Fibroblast of mammary gland (primary cell): ENCODE measurements at regions not wholly inside any gene's neighbourhood (a gene's known extent, or its start where the extent isn't known, plus 50 kb on each side); places are given as distances from the start of the nearest gene placed in this dataset.

Source experiments
- DNase-seq: peaks from one replicate; pipeline ENCODE4 v3.0.0-alpha.2; 2010; ENCODE audit warnings: low read depth
- H3K4me3 ChIP-seq: 2 replicates; pipeline ENCODE4 v1.5.1; 2011; ENCODE audit warnings: low read depth, mild to moderate bottlenecking, low read length, moderate library complexity; ENCODE audit not compliant: control insufficient read depth
- TF ChIP-seq, protein P1 (sequence below): conservative IDR thresholded peaks from 2 replicates; pipeline ENCODE4 v1.5.1; 2011; ENCODE audit warnings: low read depth, low read length, inconsistent platforms; ENCODE audit not compliant: control insufficient read depth, insufficient read depth

DNA sequence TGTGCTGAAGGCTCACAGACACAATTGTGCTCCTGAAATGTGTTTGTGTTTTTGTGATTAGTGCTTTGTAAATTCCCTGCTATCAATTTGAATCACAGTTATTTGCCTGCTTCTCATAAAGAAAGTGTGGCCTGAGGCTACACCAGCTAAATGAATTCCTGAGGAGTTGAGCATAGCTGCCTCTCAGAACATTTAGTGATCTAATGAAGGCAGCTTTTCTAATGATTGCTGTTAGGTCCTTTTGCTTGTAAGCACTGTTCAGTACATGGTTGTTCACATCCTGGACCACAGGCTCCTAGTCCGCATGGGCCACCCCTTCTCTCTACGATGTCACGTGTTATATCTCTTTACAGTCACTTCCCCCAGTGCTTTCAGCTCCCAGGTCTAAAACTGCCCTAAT lies 238.2 kb downstream of the B3GLCT start:
- no peak for DNase-seq
- TF ChIP-seq, protein P1, sequence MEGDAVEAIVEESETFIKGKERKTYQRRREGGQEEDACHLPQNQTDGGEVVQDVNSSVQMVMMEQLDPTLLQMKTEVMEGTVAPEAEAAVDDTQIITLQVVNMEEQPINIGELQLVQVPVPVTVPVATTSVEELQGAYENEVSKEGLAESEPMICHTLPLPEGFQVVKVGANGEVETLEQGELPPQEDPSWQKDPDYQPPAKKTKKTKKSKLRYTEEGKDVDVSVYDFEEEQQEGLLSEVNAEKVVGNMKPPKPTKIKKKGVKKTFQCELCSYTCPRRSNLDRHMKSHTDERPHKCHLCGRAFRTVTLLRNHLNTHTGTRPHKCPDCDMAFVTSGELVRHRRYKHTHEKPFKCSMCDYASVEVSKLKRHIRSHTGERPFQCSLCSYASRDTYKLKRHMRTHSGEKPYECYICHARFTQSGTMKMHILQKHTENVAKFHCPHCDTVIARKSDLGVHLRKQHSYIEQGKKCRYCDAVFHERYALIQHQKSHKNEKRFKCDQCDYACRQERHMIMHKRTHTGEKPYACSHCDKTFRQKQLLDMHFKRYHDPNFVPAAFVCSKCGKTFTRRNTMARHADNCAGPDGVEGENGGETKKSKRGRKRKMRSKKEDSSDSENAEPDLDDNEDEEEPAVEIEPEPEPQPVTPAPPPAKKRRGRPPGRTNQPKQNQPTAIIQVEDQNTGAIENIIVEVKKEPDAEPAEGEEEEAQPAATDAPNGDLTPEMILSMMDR: no peak
- no peak overlapping the region for H3K4me3 ChIP-seq

DNA sequence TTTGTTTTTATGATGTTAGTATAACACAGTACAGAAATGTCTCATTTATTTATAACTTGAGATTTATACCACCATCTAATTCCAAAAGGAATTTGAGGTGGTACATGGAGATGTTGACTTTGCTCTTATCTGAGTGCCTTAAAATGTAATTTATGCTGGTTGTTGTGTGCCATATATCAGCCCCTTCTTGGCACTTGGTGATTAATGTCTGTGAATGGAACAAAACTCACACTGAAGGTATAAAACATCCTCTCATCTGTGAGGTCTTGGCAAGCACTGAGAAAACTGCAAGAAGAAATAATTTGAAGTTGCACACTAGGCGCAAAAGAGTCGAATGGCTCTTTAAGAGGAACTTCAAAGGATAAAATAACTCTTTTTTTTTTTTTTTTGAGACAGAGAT lies 240.4 kb downstream of the B3GLCT start:
- DNase-seq: no peak
- no peak overlapping the region for H3K4me3 ChIP-seq
- TF ChIP-seq, protein P1: no peak

DNA sequence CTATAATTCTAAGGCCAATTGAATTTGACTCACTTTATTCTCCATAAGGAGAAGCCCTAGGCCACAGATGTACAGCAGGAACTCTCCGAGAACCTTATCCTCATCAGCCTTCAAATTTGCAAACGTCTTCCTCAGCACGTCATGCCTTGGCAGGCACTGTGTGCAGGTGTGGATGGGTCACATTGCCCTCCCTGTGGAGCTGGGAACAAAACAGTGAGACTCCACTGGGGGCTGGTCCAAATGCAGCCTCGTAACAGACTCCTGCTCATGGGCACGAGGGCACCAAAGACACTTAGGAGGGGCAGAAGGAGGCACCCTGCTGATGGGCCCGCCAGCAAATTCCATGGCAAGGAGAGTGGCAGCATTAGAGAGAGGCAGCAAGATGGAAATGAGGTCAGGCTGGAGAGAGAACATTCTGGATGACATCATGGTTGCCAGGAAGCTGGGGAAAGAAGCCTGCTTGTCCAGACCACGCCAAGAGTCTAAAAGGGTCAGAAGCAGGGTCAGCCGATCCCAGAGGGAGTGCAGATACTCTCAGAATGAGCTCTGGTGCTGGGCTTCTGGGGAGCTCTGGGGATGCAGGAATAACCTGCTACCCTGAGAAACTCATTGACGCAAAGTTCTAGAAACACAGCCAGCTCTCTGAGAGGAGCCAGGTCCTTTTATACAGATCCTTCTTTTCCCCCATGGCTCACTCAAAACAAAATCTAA lies 242.2 kb downstream of the B3GLCT start:
- TF ChIP-seq, protein P1: no peak
- DNase-seq: peak; percentile 37
- H3K4me3 ChIP-seq: no peak overlapping the region

DNA sequence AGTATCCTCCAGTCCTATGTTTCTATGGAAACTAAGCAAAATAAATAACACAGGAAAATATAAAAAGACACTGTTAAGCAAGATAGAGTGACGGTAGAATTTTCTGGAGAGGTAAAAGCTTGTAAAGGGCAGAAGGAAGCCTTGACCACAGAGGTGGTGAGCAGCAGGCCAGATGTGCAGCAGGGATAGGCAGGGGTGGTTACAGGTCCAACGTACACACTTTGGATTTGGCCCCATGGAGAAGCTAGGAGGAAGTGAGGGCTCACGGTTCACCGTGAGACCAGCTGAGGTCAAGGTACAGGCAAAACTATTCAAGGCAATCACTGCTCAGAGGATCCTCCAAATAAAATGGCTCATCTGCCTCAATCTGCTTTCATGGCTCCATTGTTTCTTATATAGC lies 242.8 kb downstream of the B3GLCT start:
- H3K4me3 ChIP-seq: no peak overlapping the region
- no peak for DNase-seq
- TF ChIP-seq, protein P1: no peak

DNA sequence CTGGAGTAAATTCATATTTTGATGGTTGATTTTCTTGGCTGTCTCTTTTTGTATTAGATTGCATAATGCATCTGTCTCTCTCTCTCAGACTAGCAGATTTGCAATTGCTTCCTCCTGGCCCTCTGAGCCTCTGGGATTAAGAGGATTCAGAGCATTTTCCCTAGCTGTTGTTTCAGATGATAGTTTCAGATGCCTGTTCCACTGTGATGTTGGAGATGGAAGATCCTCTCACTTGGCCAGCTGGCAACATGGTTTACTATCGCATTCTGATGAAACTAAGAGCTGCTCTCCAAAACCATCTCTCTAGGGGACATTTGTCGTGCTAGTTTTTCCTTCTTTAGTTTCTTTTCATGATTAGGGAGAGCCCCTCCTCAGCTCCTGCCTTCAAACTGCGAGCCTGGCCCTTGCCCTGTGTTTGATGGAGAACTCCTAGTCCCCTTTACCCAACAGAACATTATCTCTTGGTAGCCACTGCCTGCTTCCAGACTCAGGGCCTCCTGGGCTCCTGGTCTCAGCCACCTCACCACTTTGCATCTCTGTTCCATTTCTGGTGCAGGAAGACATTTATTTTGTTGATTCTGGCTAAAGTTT lies 244.6 kb downstream of the B3GLCT start:
- TF ChIP-seq, protein P1: no peak
- no peak overlapping the region for H3K4me3 ChIP-seq
- no peak for DNase-seq

DNA sequence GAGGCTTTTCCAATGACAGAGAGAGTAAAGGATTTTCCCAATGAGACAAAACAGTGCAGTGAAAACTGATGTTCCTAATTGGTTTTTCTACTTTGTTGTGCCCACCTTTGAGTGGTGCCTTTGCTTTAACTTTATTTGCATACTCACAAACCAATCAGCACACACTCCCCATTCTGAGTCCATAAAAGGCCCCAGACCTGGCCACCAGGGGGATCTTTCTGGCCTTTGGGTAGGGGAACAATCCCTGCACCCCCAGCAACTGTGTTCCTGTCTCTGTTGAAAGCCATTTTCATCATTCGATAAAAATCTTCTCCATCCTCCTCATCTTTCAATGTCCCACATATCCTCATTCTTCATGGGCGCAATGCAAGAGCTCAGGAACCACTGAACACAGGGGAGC lies 252.8 kb downstream of the B3GLCT start:
- no peak for DNase-seq
- TF ChIP-seq, protein P1: no peak

More for the DNA sequence above, 252.8 kb downstream of the B3GLCT start:
- H3K4me3 ChIP-seq: no peak overlapping the region
